H1 (cell line): ENCODE measurements at regions not wholly inside any gene's neighbourhood (a gene's known extent, or its start where the extent isn't known, plus 50 kb on each side); places are given as distances from the start of the nearest gene placed in this dataset.

Source experiments
- CTCF ChIA-PET: fragments of 300-600 bp; sonication (Branson Sonifier 250); formaldehyde crosslinking; loops from one replicate; lab custom pipeline; 2021; ENCODE audit not compliant: partially characterized antibody; lab: Charles Lee
- POLR2A ChIA-PET: fragments of 300-600 bp; sonication (Branson Sonifier 250); formaldehyde crosslinking; loops from one replicate; lab custom pipeline; 2021; ENCODE audit warnings: inconsistent platforms; ENCODE audit not compliant: partially characterized antibody; lab: Charles Lee
- DNase-seq, 2 experiments: peaks; one replicate each; pipeline versions ENCODE4 v3.0.0 to v3.0.0-alpha.2; 2010 to 2022; ENCODE audit warnings: low spot score in 2 of 2, low read depth in 1 of 2, mixed read lengths in 1 of 2
- FAIRE-seq: peaks from 2 replicates; lab custom pipeline; 2011; peaks lifted over from hg19 to GRCh38; lab: Jason Lieb, UNC
- H2AFZ ChIP-seq: 2 replicates; pipeline ENCODE4 v1.8.1; 2012; ENCODE audit warnings: low read length, inconsistent platforms
- H2AK5ac ChIP-seq: 2 replicates; pipeline ENCODE4 v1.6.1; 2013; ENCODE audit warnings: low read depth, low read length
- H2BK120ac ChIP-seq: replicated peaks from 2 replicates; pipeline ENCODE3; 2013; ENCODE audit warnings: low read depth, low read length, inconsistent platforms
- H2BK12ac ChIP-seq: 2 replicates; pipeline ENCODE4 v1.6.1; 2013; ENCODE audit warnings: low read depth, low read length
- H2BK15ac ChIP-seq: 2 replicates; pipeline ENCODE4 v1.6.1; 2013; ENCODE audit warnings: low read length
- H2BK20ac ChIP-seq: 2 replicates; pipeline ENCODE4 v1.6.1; 2013; ENCODE audit warnings: low read length
- H2BK5ac ChIP-seq: 2 replicates; pipeline ENCODE4 v1.6.1; 2013; ENCODE audit warnings: low read depth, low read length
- H3K14ac ChIP-seq: 2 replicates; pipeline ENCODE4 v1.6.1; 2013; ENCODE audit warnings: inconsistent platforms; ENCODE audit not compliant: insufficient read length
- H3K18ac ChIP-seq: 2 replicates; pipeline ENCODE4 v1.6.1; 2013; ENCODE audit warnings: low read length; ENCODE audit errors: extremely low read depth
- H3K23ac ChIP-seq: 2 replicates; pipeline ENCODE4 v1.6.1; 2013; ENCODE audit warnings: inconsistent platforms; ENCODE audit not compliant: insufficient read length
- H3K23me2 ChIP-seq: 2 replicates; pipeline ENCODE4 v1.6.1; 2013; ENCODE audit warnings: low read depth, low read length
- H3K27ac ChIP-seq: 2 replicates; pipeline ENCODE4 v1.6.1; 2011; ENCODE audit warnings: low read depth, low read length, inconsistent platforms
- H3K27me3 ChIP-seq, 4 experiments: replicated peaks in 1 of 4; 1 replicate in 1 of 4; 2 replicates in 3 of 4; pipeline versions ENCODE4 v1.6.1 to v1.8.1; 2011 to 2013; ENCODE audit warnings: low read length in 3 of 4, mild to moderate bottlenecking in 3 of 4, inconsistent platforms in 2 of 4, mixed read lengths in 2 of 4, moderate library complexity in 1 of 4; ENCODE audit not compliant: control insufficient read depth in 3 of 4, insufficient read depth in 3 of 4; ENCODE audit errors: extremely low read depth in 1 of 4
- H3K36me3 ChIP-seq, 4 experiments: 2 replicates each; pipeline versions ENCODE4 v1.6.1 to v1.8.1; 2011 to 2013; ENCODE audit warnings: mild to moderate bottlenecking in 4 of 4, low read length in 3 of 4, moderate library complexity in 2 of 4, control low read depth in 1 of 4, inconsistent platforms in 1 of 4; ENCODE audit not compliant: insufficient read depth in 4 of 4, control insufficient read depth in 2 of 4
- H3K4ac ChIP-seq: replicated peaks from 2 replicates; pipeline ENCODE3; 2013; ENCODE audit warnings: low read length, low read depth, mixed read lengths, inconsistent platforms; ENCODE audit not compliant: insufficient read length
- H3K4me1 ChIP-seq, 4 experiments: replicated peaks in 1 of 4; 1 replicate in 1 of 4; 2 replicates in 3 of 4; pipeline versions ENCODE4 v1.6.1 to v1.8.1; 2011 to 2013; ENCODE audit warnings: low read length in 3 of 4, inconsistent platforms in 2 of 4, mixed read lengths in 1 of 4; ENCODE audit not compliant: insufficient read depth in 4 of 4, control insufficient read depth in 3 of 4
- H3K4me2 ChIP-seq, 2 experiments: 2 replicates each; pipeline versions ENCODE4 v1.6.1 to v1.8.1; 2011 to 2013; ENCODE audit warnings: low read depth in 2 of 2, low read length in 2 of 2, control low read depth in 1 of 2, inconsistent platforms in 1 of 2, mild to moderate bottlenecking in 1 of 2; ENCODE audit not compliant: insufficient read depth in 1 of 2
- H3K4me3 ChIP-seq, 4 experiments: fragments of 200-600, 300-600 bp in 1 of 4; sonication (generic), shearing (Covaris generic), sonication (Bioruptor Twin) in 1 of 4; 2 replicates each; pipeline versions ENCODE4 v1.5.1 to v1.8.1; 2011 to 2016; ENCODE audit warnings: low read length in 4 of 4, low read depth in 3 of 4, control low read depth in 2 of 4, inconsistent platforms in 2 of 4, mild to moderate bottlenecking in 2 of 4, mixed read lengths in 1 of 4, moderate library complexity in 1 of 4; ENCODE audit not compliant: insufficient read depth in 2 of 4; ENCODE audit errors: extremely low read depth in 1 of 4
- H3K56ac ChIP-seq: replicated peaks from 2 replicates; pipeline ENCODE3; 2013; ENCODE audit warnings: low read depth, mild to moderate bottlenecking, mixed read lengths, low read length, inconsistent platforms; ENCODE audit not compliant: insufficient read length
- H3K79me1 ChIP-seq: 2 replicates; pipeline ENCODE4 v1.6.1; 2013; ENCODE audit warnings: low read depth, low read length, control low read depth
- H3K79me2 ChIP-seq, 2 experiments: 2 replicates each; pipeline versions ENCODE4 v1.6.1 to v1.8.1; 2012 to 2013; ENCODE audit warnings: low read length in 2 of 2, mild to moderate bottlenecking in 2 of 2, inconsistent platforms in 1 of 2; ENCODE audit not compliant: insufficient read depth in 2 of 2, control insufficient read depth in 1 of 2
- H3K9ac ChIP-seq, 4 experiments: replicated peaks in 1 of 4; 1 replicate in 1 of 4; 2 replicates in 3 of 4; pipeline versions ENCODE4 v1.6.1 to v1.8.1; 2011 to 2013; ENCODE audit warnings: low read depth in 3 of 4, low read length in 3 of 4, control low read depth in 2 of 4, mild to moderate bottlenecking in 2 of 4, moderate library complexity in 2 of 4, inconsistent platforms in 1 of 4; ENCODE audit errors: extremely low read depth in 1 of 4
- H3K9me3 ChIP-seq, 2 experiments: 2 replicates each; pipeline versions ENCODE4 v1.6.1 to v1.8.1; 2012 to 2013; ENCODE audit warnings: mild to moderate bottlenecking in 2 of 2, moderate library complexity in 2 of 2, control low read depth in 1 of 2, inconsistent platforms in 1 of 2, low read depth in 1 of 2, low read length in 1 of 2, mixed read lengths in 1 of 2; ENCODE audit not compliant: insufficient read depth in 2 of 2
- H4K20me1 ChIP-seq, 2 experiments: replicated peaks in 1 of 2; 2 replicates each; pipeline versions ENCODE3 to v1.8.1; 2011 to 2013; ENCODE audit warnings: inconsistent platforms in 2 of 2, low read length in 2 of 2, mild to moderate bottlenecking in 1 of 2; ENCODE audit not compliant: insufficient read depth in 2 of 2, control insufficient read depth in 1 of 2
- H4K5ac ChIP-seq: 2 replicates; pipeline ENCODE4 v1.6.1; 2013; ENCODE audit warnings: low read length, low read depth, mixed read lengths, inconsistent platforms; ENCODE audit not compliant: insufficient read length
- H4K8ac ChIP-seq: 2 replicates; pipeline ENCODE4 v1.8.0; 2013; ENCODE audit warnings: mild to moderate bottlenecking, moderate library complexity, low read length, inconsistent platforms; ENCODE audit not compliant: insufficient read depth; ENCODE audit errors: extremely low read depth
- H4K91ac ChIP-seq: replicated peaks from 2 replicates; pipeline ENCODE3; 2013; ENCODE audit warnings: low read length, mixed read lengths, inconsistent platforms; ENCODE audit not compliant: insufficient read length
- CTBP2 ChIP-seq: IDR thresholded peaks from 2 replicates; pipeline ENCODE4 v1.7.0; 2011; ENCODE audit warnings: borderline replicate concordance, mild to moderate bottlenecking, moderate library complexity, mixed read lengths, low read length; ENCODE audit not compliant: insufficient read depth, insufficient read length
- EGR1 ChIP-seq: IDR thresholded peaks from 2 replicates; pipeline ENCODE4 v1.6.1; 2011; ENCODE audit warnings: low read depth, low read length, borderline replicate concordance
- FOSL1 ChIP-seq: IDR thresholded peaks from 2 replicates; pipeline ENCODE4 v1.6.1; 2011; ENCODE audit warnings: mild to moderate bottlenecking, low read depth, low read length, moderate library complexity; ENCODE audit not compliant: insufficient read depth
- PHF8 ChIP-seq: fragments of 200-600 bp; sonication (generic); conservative IDR thresholded peaks from 2 replicates; pipeline ENCODE4 v1.7.1; 2012; ENCODE audit warnings: low read depth, mild to moderate bottlenecking, inconsistent platforms, low read length, moderate library complexity
- POLR2A ChIP-seq, 2 experiments: IDR thresholded peaks; 1 replicate in 1 of 2; 2 replicates in 1 of 2; pipeline ENCODE4 v1.6.1; 2011; ENCODE audit warnings: low read depth in 2 of 2, low read length in 2 of 2, mild to moderate bottlenecking in 2 of 2; ENCODE audit errors: control extremely low read depth in 1 of 2
- TAF1 ChIP-seq: IDR thresholded peaks from 2 replicates; pipeline ENCODE4 v1.6.1; 2011; ENCODE audit warnings: mild to moderate bottlenecking, low read depth, low read length
- TAF7 ChIP-seq: optimal IDR thresholded peaks from 2 replicates; pipeline ENCODE3; 2011; ENCODE audit warnings: low read depth, mild to moderate bottlenecking, inconsistent platforms, low read length, moderate library complexity, borderline replicate concordance
- WGBS, 2 experiments: shearing (Covaris generic) in 1 of 2; methylation state at CpG; one replicate each; pipeline versions ENCODE4 v1.1.6 to v1.1.7; 2013 to 2015; ENCODE audit warnings: low lambda C conversion rate in 2 of 2, mixed read lengths in 2 of 2, inconsistent platforms in 1 of 2, low coverage in 1 of 2, missing lambda C conversion rate in 1 of 2; ENCODE audit not compliant: insufficient replicate concordance in 2 of 2, insufficient coverage in 1 of 2, insufficient read length in 1 of 2; ENCODE audit errors: extremely low coverage in 1 of 2, missing lambda C conversion rate in 1 of 2; 5-methylcytosine and 5-hydroxymethylcytosine counted together

DNA sequence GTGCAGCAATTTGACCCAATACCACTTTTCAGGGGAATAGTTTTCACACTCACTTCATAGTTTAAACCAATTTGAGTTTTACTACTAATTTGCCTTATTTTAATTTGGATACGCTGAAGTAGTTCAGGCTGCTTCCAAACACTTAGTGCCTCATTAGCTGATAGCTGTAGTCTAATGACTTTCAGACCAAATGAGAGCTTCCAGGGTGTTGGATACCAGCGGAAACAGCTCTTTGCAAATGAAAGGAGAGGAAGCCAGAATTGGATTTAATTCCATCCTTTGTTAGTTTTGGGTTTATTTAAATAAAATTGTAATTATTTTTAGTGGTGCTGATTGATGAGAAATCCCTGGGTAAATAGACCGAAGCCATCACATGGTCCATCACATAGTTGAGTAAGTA lies 158.3 kb upstream of the SEL1L start:
- CTCF ChIA-PET, result interaction anchor here (0.7 to 1.4 kb wide), 2 partner anchors 24 to 72 kb away, joined by 3 read pairs; no protein-coding TSS in a partner anchor
- 85% methylated on average over 3 of the region's 3 CpGs; no CpG with 5 or more reads in 1 of the 2 experiments for WGBS, 2 experiments
- H4K91ac ChIP-seq, result no peak overlapping the region
- no peaks in the 10 kb centered on the region for H3K36me3 ChIP-seq
- TF ChIP-seq EGR1, result no peak
- TF ChIP-seq TAF7, result no peak
- TF ChIP-seq CTBP2, result no peak
- no peak for TF ChIP-seq FOSL1
- no peak for TF ChIP-seq POLR2A (IDR thresholded peaks at IDR 0.05; ENCODE audit: control extremely low read depth in 1 of 2, low read depth in 2 of 2, low read length in 2 of 2)
- no peak for TF ChIP-seq PHF8
- no peak for TF ChIP-seq TAF1
- TF ChIP-seq, all 59 proteins: peak for 0
- no peak overlapping the region for H3K9ac ChIP-seq
- H3K4ac ChIP-seq, result no peak overlapping the region
- no peak overlapping the region for H3K4me3 ChIP-seq
- H3K14ac ChIP-seq, result no peak overlapping the region
- no peaks in the 10 kb centered on the region for H3K79me2 ChIP-seq
- no peaks in the 10 kb centered on the region for H4K20me1 ChIP-seq
- no peak for DNase-seq
- no peak overlapping the region for H4K8ac ChIP-seq
- no peaks in the 10 kb centered on the region for H3K27me3 ChIP-seq
- H3K23ac ChIP-seq, result no peak overlapping the region
- H3K18ac ChIP-seq, result no peak overlapping the region
- H3K4me1 ChIP-seq, result no peaks in the 10 kb centered on the region
- no peak overlapping the region for H4K5ac ChIP-seq
- no peaks in the 10 kb centered on the region for H3K79me1 ChIP-seq
- POLR2A ChIA-PET, result no interaction called here
- no peak overlapping the region for H3K27ac ChIP-seq
- no peak overlapping the region for H3K4me2 ChIP-seq
- no peak overlapping the region for H2BK20ac ChIP-seq
- FAIRE-seq, result no peak
- no peaks in the 10 kb centered on the region for H3K23me2 ChIP-seq
- H2AFZ ChIP-seq, result no peak overlapping the region
- no peak overlapping the region for H2BK120ac ChIP-seq
- H3K56ac ChIP-seq, result no peak overlapping the region
- H2BK5ac ChIP-seq, result no peak overlapping the region
- no peak overlapping the region for H2AK5ac ChIP-seq
- no peak overlapping the region for H2BK15ac ChIP-seq
- H3K9me3 ChIP-seq, result no peaks in the 10 kb centered on the region
- H2BK12ac ChIP-seq, result no peak overlapping the region
